ENCODE measurements at regions not wholly inside any gene's neighbourhood (a gene's known extent, or its start where the extent isn't known, plus 50 kb on each side); places are given as distances from the start of the nearest gene placed in this dataset.
A peak's percentile ranks its signal among the peaks of the same experiment; 100 is the strongest.

DNA sequence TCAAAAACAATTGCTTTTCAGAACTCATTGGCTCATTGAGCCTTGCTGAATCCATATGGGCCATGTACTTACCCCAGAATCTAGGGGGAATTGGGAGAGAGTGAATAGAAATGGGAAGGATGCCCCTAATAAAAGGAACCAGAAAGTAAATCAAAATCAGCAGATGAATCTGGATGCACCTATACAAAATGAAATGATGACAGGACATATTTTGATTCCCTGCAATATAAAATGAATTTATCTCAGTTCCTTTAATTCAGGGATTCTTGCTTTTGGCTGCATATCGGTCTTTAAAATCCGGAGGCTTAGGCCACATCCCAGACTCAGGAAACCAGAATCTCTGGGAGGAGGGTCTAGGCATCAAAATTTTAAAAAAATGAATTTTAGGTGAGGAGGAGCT, 107.7 kb upstream of the NEO1 start:
- no peak overlapping the region for H2BK15ac ChIP-seq (ENCODE audit: low read length)
- H3K23ac ChIP-seq (ENCODE audit: low read depth, low read length, poor library complexity), result no peak overlapping the region
- H2BK5ac ChIP-seq (ENCODE audit: low read length), result no peak overlapping the region
- WGBS, 2 donors (ENCODE audit: extremely low coverage in 2 of 2, insufficient read length in 2 of 2, insufficient replicate concordance in 1 of 2), result no CpG with 5 or more reads among the region's 2 CpGs
- H3K4me3 ChIP-seq (ENCODE audit: low read length in 2 of 2), result no peak overlapping the region
- H3K27me3 ChIP-seq (ENCODE audit: control insufficient read depth in 3 of 3, insufficient read depth in 3 of 3, low read depth in 1 of 3, low read length in 3 of 3), result peaks cover 0 to 2% (median 0%) of the 10 kb centered on the region in 3 experiments
- H4K8ac ChIP-seq (ENCODE audit: low read depth, low read length), result no peak overlapping the region
- peaks cover 2% of the 10 kb centered on the region for H3K79me1 ChIP-seq (ENCODE audit: low read depth, low read length)
- H2BK120ac ChIP-seq (ENCODE audit: low read depth, low read length), result no peak overlapping the region
- H2AK5ac ChIP-seq (ENCODE audit: low read depth, low read length), result no peak overlapping the region
- H2AFZ ChIP-seq (ENCODE audit: low read length), result no peak overlapping the region
- peaks cover 1 to 6% of the 10 kb centered on the region in 2 donors for H3K4me1 ChIP-seq (ENCODE audit: control insufficient read depth in 2 of 2, insufficient read depth in 1 of 2, low read depth in 1 of 2, low read length in 2 of 2)
- no peak overlapping the region for H4K91ac ChIP-seq (ENCODE audit: low read depth, low read length, poor library complexity)
- no peak overlapping the region for H3K9ac ChIP-seq (ENCODE audit: low read depth, low read length, poor library complexity)
- no peak overlapping the region for H3K14ac ChIP-seq (ENCODE audit: low read length)
- H3K4ac ChIP-seq (ENCODE audit: low read length), result no peak overlapping the region
- H2BK12ac ChIP-seq (ENCODE audit: low read length), result no peak overlapping the region
- no peak for DNase-seq (ENCODE audit: low spot score)
- H3K4me2 ChIP-seq (ENCODE audit: insufficient read depth, low read length, poor library complexity, severe bottlenecking), result no peak overlapping the region
- no peak overlapping the region for H3K18ac ChIP-seq (ENCODE audit: low read length)
- no peak overlapping the region for H3K27ac ChIP-seq (replicated peaks; ENCODE audit: low read length)
- no peaks in the 10 kb centered on the region for H3K36me3 ChIP-seq (replicated peaks in 1 of 2; ENCODE audit: control insufficient read depth in 2 of 2, insufficient read depth in 2 of 2, low read length in 2 of 2)
- peaks cover 0 to 6% of the 10 kb centered on the region in 2 donors for H3K9me3 ChIP-seq (replicated peaks in 1 of 2; ENCODE audit: control insufficient read depth in 2 of 2, insufficient read depth in 1 of 2, low read depth in 1 of 2, low read length in 2 of 2)

DNA sequence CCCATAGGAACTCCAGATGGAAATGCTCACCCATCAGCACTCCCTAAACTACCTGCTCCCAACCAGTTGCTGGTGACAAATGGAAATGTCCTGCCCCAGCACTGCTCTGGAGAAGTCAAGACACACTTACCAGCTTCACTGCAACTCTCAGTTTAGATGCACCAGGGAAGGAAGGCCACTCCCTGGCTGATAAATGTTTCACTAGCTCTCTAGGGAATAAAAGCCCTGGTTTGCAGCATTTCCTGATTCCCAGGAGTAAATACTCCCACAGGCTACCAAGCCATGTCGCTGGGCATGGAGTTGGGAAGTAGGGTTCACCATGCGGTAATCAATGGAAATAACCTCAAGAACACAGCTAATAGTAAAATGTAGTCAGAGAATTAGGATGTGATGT, 112.0 kb upstream of the NEO1 start:
- Histone ChIP-seq H2BK120ac (ENCODE audit: low read depth, low read length) (no peak overlapping the region), H3K36me3 (replicated peaks in 1 of 2; ENCODE audit: control insufficient read depth in 2 of 2, insufficient read depth in 2 of 2, low read length in 2 of 2) (no peaks in the 10 kb centered on the region), H4K8ac (ENCODE audit: low read depth, low read length) (no peak overlapping the region), H3K23ac (ENCODE audit: low read depth, low read length, poor library complexity) (no peak overlapping the region), H3K18ac (ENCODE audit: low read length) (no peak overlapping the region), H4K91ac (ENCODE audit: low read depth, low read length, poor library complexity) (no peak overlapping the region), H2BK15ac (ENCODE audit: low read length) (no peak overlapping the region), H2AK5ac (ENCODE audit: low read depth, low read length) (no peak overlapping the region), H3K4me3 (ENCODE audit: low read length in 2 of 2) (no peak overlapping the region), H3K27ac (replicated peaks; ENCODE audit: low read length) (no peak overlapping the region), H3K4ac (ENCODE audit: low read length) (no peak overlapping the region), H3K79me1 (ENCODE audit: low read depth, low read length) (no peaks in the 10 kb centered on the region), H2BK5ac (ENCODE audit: low read length) (no peak overlapping the region), H3K9ac (ENCODE audit: low read depth, low read length, poor library complexity) (no peak overlapping the region), H2BK12ac (ENCODE audit: low read length) (no peak overlapping the region), H3K4me1 (ENCODE audit: control insufficient read depth in 2 of 2, insufficient read depth in 1 of 2, low read depth in 1 of 2, low read length in 2 of 2) (peaks cover 1 to 12% of the 10 kb centered on the region in 2 donors), H3K4me2 (ENCODE audit: insufficient read depth, low read length, poor library complexity, severe bottlenecking) (no peak overlapping the region), H3K9me3 (replicated peaks in 1 of 2; ENCODE audit: control insufficient read depth in 2 of 2, insufficient read depth in 1 of 2, low read depth in 1 of 2, low read length in 2 of 2) (no peaks in the 10 kb centered on the region), H3K14ac (ENCODE audit: low read length) (no peak overlapping the region), H2AFZ (ENCODE audit: low read length) (peak overlapping the region; percentile 8), H3K27me3 (ENCODE audit: control insufficient read depth in 3 of 3, insufficient read depth in 3 of 3, low read depth in 1 of 3, low read length in 3 of 3) (peaks cover 0 to 2% (median 0%) of the 10 kb centered on the region in 3 experiments)
- no peak for DNase-seq (ENCODE audit: low spot score)
- WGBS, 2 donors (ENCODE audit: extremely low coverage in 2 of 2, insufficient read length in 2 of 2, insufficient replicate concordance in 1 of 2), result no CpG with 5 or more reads among the region's 2 CpGs

DNA sequence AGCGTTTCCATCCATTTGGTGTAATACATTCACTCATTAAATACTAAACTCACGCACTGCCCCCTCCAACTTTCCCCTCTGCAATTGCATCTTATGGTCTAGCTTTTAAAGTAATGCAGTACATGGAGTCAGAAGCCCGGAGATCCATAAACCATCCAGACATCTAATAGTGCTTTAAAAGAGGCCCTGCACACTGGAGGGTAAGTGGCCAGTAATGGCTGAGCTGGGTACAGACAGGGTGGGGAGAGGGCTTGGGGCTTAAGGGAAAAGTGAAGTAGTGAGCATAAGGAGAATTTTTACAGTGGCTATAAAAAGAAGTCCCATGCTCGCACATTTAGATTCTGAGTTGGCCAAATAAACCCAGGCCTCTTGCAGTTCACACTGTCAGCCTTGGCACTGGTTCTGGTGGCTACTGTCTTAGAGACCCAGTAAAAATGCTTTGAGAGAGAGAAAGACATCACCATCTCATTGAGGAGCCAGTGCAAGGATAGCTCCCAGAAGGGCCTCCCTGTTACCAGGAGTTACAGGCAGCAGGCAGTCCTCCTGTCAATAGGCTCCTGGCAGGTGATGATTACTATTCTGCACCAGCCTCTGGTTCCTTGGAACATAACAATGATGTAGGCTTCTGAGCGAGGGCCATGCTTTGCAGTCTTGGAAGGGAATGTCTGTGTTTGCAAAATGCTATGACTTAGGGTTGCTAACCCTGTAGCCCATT, 112.6 kb upstream of the NEO1 start:
- H3K27ac ChIP-seq (replicated peaks; ENCODE audit: low read length), result no peak overlapping the region
- H3K27me3 ChIP-seq (ENCODE audit: control insufficient read depth in 3 of 3, insufficient read depth in 3 of 3, low read depth in 1 of 3, low read length in 3 of 3), result peaks cover 0 to 2% (median 0%) of the 10 kb centered on the region in 3 experiments
- no peak overlapping the region for H2BK12ac ChIP-seq (ENCODE audit: low read length)
- H4K91ac ChIP-seq (ENCODE audit: low read depth, low read length, poor library complexity), result no peak overlapping the region
- H2BK5ac ChIP-seq (ENCODE audit: low read length), result no peak overlapping the region
- H3K18ac ChIP-seq (ENCODE audit: low read length), result no peak overlapping the region
- no peak overlapping the region for H2BK15ac ChIP-seq (ENCODE audit: low read length)
- no peak overlapping the region for H2BK120ac ChIP-seq (ENCODE audit: low read depth, low read length)
- H3K36me3 ChIP-seq (replicated peaks in 1 of 2; ENCODE audit: control insufficient read depth in 2 of 2, insufficient read depth in 2 of 2, low read length in 2 of 2), result no peaks in the 10 kb centered on the region
- H3K79me1 ChIP-seq (ENCODE audit: low read depth, low read length), result no peaks in the 10 kb centered on the region
- DNase-seq (ENCODE audit: low spot score), result no peak
- H3K4me2 ChIP-seq (ENCODE audit: insufficient read depth, low read length, poor library complexity, severe bottlenecking), result no peak overlapping the region
- no peak overlapping the region for H3K4me3 ChIP-seq (ENCODE audit: low read length in 2 of 2)
- H3K9ac ChIP-seq (ENCODE audit: low read depth, low read length, poor library complexity), result no peak overlapping the region
- WGBS, 2 donors (ENCODE audit: extremely low coverage in 2 of 2, insufficient read length in 2 of 2, insufficient replicate concordance in 1 of 2), result no CpG with 5 or more reads among the region's 5 CpGs
- peaks cover 1 to 12% of the 10 kb centered on the region in 2 donors for H3K4me1 ChIP-seq (ENCODE audit: control insufficient read depth in 2 of 2, insufficient read depth in 1 of 2, low read depth in 1 of 2, low read length in 2 of 2)
- H3K9me3 ChIP-seq (replicated peaks in 1 of 2; ENCODE audit: control insufficient read depth in 2 of 2, insufficient read depth in 1 of 2, low read depth in 1 of 2, low read length in 2 of 2), result no peaks in the 10 kb centered on the region
- no peak overlapping the region for H4K8ac ChIP-seq (ENCODE audit: low read depth, low read length)
- peak overlapping the region; percentile 18 for H2AFZ ChIP-seq (ENCODE audit: low read length)
- no peak overlapping the region for H3K4ac ChIP-seq (ENCODE audit: low read length)
- H3K23ac ChIP-seq (ENCODE audit: low read depth, low read length, poor library complexity), result no peak overlapping the region
- no peak overlapping the region for H3K14ac ChIP-seq (ENCODE audit: low read length)
- no peak overlapping the region for H2AK5ac ChIP-seq (ENCODE audit: low read depth, low read length)

DNA sequence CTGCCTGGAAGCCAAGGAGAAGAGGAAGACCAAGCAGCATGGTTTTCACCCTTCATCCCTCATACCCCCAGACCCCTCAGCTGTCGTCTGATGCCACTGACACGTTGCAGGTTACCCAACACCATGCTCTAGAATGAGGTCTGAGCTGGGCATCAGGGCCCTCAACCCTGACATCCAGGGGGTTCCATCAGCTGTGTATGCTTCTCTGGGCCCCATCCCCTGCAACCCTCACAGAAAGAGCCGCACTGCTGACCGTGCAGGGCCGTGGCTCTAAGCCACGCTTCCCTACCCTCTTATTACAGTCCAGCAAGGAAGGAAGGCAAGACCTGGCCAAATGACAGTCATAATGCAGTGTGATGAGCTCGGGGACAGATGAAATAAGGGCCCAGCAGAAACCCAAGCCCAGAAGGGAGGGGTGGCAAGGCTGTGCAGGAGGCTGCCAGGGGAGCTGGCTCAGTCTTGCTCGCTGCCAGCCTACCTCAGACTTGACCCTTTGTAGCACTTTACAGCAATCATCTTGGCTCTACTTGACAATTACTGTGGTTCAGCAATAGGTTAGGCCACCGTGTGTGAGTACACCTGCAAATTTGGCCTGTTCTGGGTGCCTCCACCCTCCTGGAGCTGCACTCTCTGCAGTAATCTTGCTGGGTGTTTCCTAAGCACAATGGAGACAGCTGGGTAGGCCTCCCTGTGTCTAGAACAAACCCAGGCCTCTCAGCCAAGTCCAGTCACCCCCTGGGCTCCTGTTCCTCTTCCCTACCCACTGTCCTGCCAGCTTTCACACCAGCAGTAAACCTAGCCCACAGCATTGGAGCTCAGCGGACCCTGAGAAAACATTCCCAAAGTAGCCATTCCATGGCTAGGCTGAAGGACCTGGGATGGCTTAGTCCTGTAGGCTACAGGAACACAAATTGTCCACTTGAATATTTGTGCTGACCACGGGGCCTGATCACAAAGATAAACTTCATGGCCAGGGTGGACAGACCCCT, 115.3 kb upstream of the NEO1 start:
- no peak overlapping the region for H4K91ac ChIP-seq (ENCODE audit: low read depth, low read length, poor library complexity)
- no peak overlapping the region for H2BK12ac ChIP-seq (ENCODE audit: low read length)
- H3K18ac ChIP-seq (ENCODE audit: low read length), result no peak overlapping the region
- no peak overlapping the region for H3K9ac ChIP-seq (ENCODE audit: low read depth, low read length, poor library complexity)
- H3K9me3 ChIP-seq (replicated peaks in 1 of 2; ENCODE audit: control insufficient read depth in 2 of 2, insufficient read depth in 1 of 2, low read depth in 1 of 2, low read length in 2 of 2), result no peaks in the 10 kb centered on the region
- H3K36me3 ChIP-seq (replicated peaks in 1 of 2; ENCODE audit: control insufficient read depth in 2 of 2, insufficient read depth in 2 of 2, low read length in 2 of 2), result no peaks in the 10 kb centered on the region
- no peak overlapping the region for H3K14ac ChIP-seq (ENCODE audit: low read length)
- no peak overlapping the region for H2AK5ac ChIP-seq (ENCODE audit: low read depth, low read length)
- no peak overlapping the region for H2BK5ac ChIP-seq (ENCODE audit: low read length)
- H3K27me3 ChIP-seq (ENCODE audit: control insufficient read depth in 3 of 3, insufficient read depth in 3 of 3, low read depth in 1 of 3, low read length in 3 of 3), result no peaks in the 10 kb centered on the region
- no peak overlapping the region for H3K23ac ChIP-seq (ENCODE audit: low read depth, low read length, poor library complexity)
- H3K4me1 ChIP-seq (ENCODE audit: control insufficient read depth in 2 of 2, insufficient read depth in 1 of 2, low read depth in 1 of 2, low read length in 2 of 2), result peaks cover 5 to 12% of the 10 kb centered on the region in 2 donors
- H3K27ac ChIP-seq (replicated peaks; ENCODE audit: low read length), result no peak overlapping the region
- H3K79me1 ChIP-seq (ENCODE audit: low read depth, low read length), result no peaks in the 10 kb centered on the region
- H2AFZ ChIP-seq (ENCODE audit: low read length), result no peak overlapping the region
- H3K4me3 ChIP-seq (ENCODE audit: low read length in 2 of 2), result no peak overlapping the region
- DNase-seq (ENCODE audit: low spot score), result no peak
- H4K8ac ChIP-seq (ENCODE audit: low read depth, low read length), result no peak overlapping the region
- no peak overlapping the region for H2BK120ac ChIP-seq (ENCODE audit: low read depth, low read length)
- no CpG with 5 or more reads among the region's 11 CpGs for WGBS, 2 donors (ENCODE audit: extremely low coverage in 2 of 2, insufficient read length in 2 of 2, insufficient replicate concordance in 1 of 2)
- no peak overlapping the region for H2BK15ac ChIP-seq (ENCODE audit: low read length)
- no peak overlapping the region for H3K4me2 ChIP-seq (ENCODE audit: insufficient read depth, low read length, poor library complexity, severe bottlenecking)
- no peak overlapping the region for H3K4ac ChIP-seq (ENCODE audit: low read length)

Measured in neuronal stem cell (in vitro differentiated cells).